Kidney (tissue), 13 donors: ENCODE measurements at regions not wholly inside any gene's neighbourhood (a gene's known extent, or its start where the extent isn't known, plus 50 kb on each side); places are given as distances from the start of the nearest gene placed in this dataset.
"Not testable (repeated sequence)": the region's sequence is repeated elsewhere in the genome, so short reads cannot be mapped to it uniquely, and the experiment has no call there.

ENCODE experiments used
- DNase-seq, 5 donors: peaks; one replicate each; pipeline ENCODE4 v3.0.0-alpha.2; 2013 to 2020
- FAIRE-seq: peaks from 2 replicates; lab custom pipeline; 2012; peaks lifted over from hg19 to GRCh38; lab: Jason Lieb, UNC
- H3K27ac ChIP-seq, 2 donors: one replicate each; pipeline ENCODE4 v1.7.0; 2013; ENCODE audit warnings: low read depth in 2 of 2, low read length in 2 of 2, inconsistent platforms in 1 of 2
- H3K27me3 ChIP-seq: one replicate; pipeline ENCODE4 v1.7.1; 2013; ENCODE audit warnings: low read length, inconsistent platforms; ENCODE audit not compliant: control insufficient read depth, insufficient read depth
- H3K36me3 ChIP-seq, 3 donors: one replicate each; pipeline versions ENCODE4 v1.7.0 to v1.7.1; 2013; ENCODE audit warnings: low read length in 3 of 3, control low read depth in 1 of 3, inconsistent platforms in 1 of 3; ENCODE audit not compliant: insufficient read depth in 3 of 3, control insufficient read depth in 2 of 3
- H3K4me1 ChIP-seq, 3 donors: one replicate each; pipeline versions ENCODE4 v1.7.0 to v1.7.1; 2013; ENCODE audit warnings: low read length in 3 of 3, inconsistent platforms in 1 of 3, low read depth in 1 of 3; ENCODE audit not compliant: control insufficient read depth in 2 of 3, insufficient read depth in 2 of 3
- H3K4me3 ChIP-seq, 3 donors: one replicate each; pipeline versions ENCODE4 v1.7.0 to v1.8.1; 2013; ENCODE audit warnings: low read length in 3 of 3, control low read depth in 1 of 3, inconsistent platforms in 1 of 3
- H3K9ac ChIP-seq, 3 donors: one replicate each; pipeline versions ENCODE4 v1.7.0 to v1.7.1; 2013; ENCODE audit warnings: low read length in 3 of 3, control low read depth in 1 of 3, inconsistent platforms in 1 of 3
- H3K9me3 ChIP-seq, 3 donors: one replicate each; pipeline versions ENCODE4 v1.7.0 to v1.7.1; 2013; ENCODE audit warnings: low read length in 3 of 3, control low read depth in 1 of 3, inconsistent platforms in 1 of 3; ENCODE audit not compliant: control insufficient read depth in 2 of 3, insufficient read depth in 1 of 3
- CTCF ChIP-seq: IDR thresholded peaks from 3 replicates; pipeline ENCODE4 v1.5.1; 2012; ENCODE audit warnings: mild to moderate bottlenecking, moderate library complexity, borderline replicate concordance; ENCODE audit not compliant: insufficient read depth; ENCODE audit errors: extremely low read depth
- intact Hi-C: fragments of 100-400 bp; cut with DNase I; formaldehyde crosslinking; loops from one replicate; pipeline ENCODE4 v1.11.1; 2022
- donor health status: control.
- donor health status: control.
- donor health status: control.
- donor health status: control.
- donor health status: control.
- donor health status: DM: yes; HTN: yes; CAD: no.
- donor health status: Normal renal cell carcinoma (clear cell type).

GRCh38 chr6:97347111-97347510 is 64.1 kb upstream of the MMS22L start:
- no peak for TF ChIP-seq CTCF
- FAIRE-seq, result no peak
- Histone ChIP-seq H3K9ac (no peak overlapping the region), H3K4me1 (no peaks in the 10 kb centered on the region), H3K36me3 (no peaks in the 10 kb centered on the region), H3K27me3 (no peaks in the 10 kb centered on the region), H3K27ac (no peak overlapping the region), H3K4me3 (no peak overlapping the region), H3K9me3 (no peaks in the 10 kb centered on the region)
- intact Hi-C loops, result no loop called here
- no peak for DNase-seq

GRCh38 chr6:97361286-97361685 is 78.3 kb upstream of the MMS22L start:
- no peak for FAIRE-seq
- Histone ChIP-seq H3K27me3 (no peaks in the 10 kb centered on the region), H3K27ac (no peak overlapping the region), H3K36me3 (no peaks in the 10 kb centered on the region), H3K9me3 (no peaks in the 10 kb centered on the region), H3K4me1 (no peaks in the 10 kb centered on the region), H3K4me3 (no peak overlapping the region), H3K9ac (no peak overlapping the region)
- TF ChIP-seq CTCF, result no peak
- DNase-seq, result peak in 2 of 5 donors; percentile 1 to 2
- intact Hi-C loops, result no loop called here

- H3K4me1 ChIP-seq, result no peaks in the 10 kb centered on the region
- intact Hi-C loops, result no loop called here
- H3K9me3 ChIP-seq, result no peaks in the 10 kb centered on the region
- FAIRE-seq (no peak), DNase-seq (no peak)
- no peaks in the 10 kb centered on the region for H3K27me3 ChIP-seq
- H3K27ac ChIP-seq, result no peak overlapping the region
- H3K4me3 ChIP-seq, result no peak overlapping the region
- no peak for TF ChIP-seq CTCF
- no peaks in the 10 kb centered on the region for H3K36me3 ChIP-seq
- H3K9ac ChIP-seq, result no peak overlapping the region
Observed at GRCh38 chr6:97364327-97364726, 81.3 kb upstream of the MMS22L start.

GRCh38 chr6:97382071-97382470 is 99.1 kb upstream of the MMS22L start:
- H3K4me3 ChIP-seq, H3K4me1 ChIP-seq, H3K9me3 ChIP-seq, intact Hi-C loops, H3K27me3 ChIP-seq, DNase-seq, H3K36me3 ChIP-seq, H3K9ac ChIP-seq, FAIRE-seq, H3K27ac ChIP-seq: not testable (repeated sequence)
